Ovary (tissue), 3 donors: ENCODE measurements at regions not wholly inside any gene's neighbourhood (a gene's known extent, or its start where the extent isn't known, plus 50 kb on each side); places are given as distances from the start of the nearest gene placed in this dataset.

Source experiments
- CTCF ChIP-seq, 3 donors: fragments of 450-650 bp in 2 of 3; fragments of 200-600 bp in 1 of 3; IDR thresholded peaks; one replicate each; pipeline versions ENCODE4 v1.5.1 to v1.8.0; 2016 to 2022; ENCODE audit warnings: antibody characterized with exemption in 3 of 3, mild to moderate bottlenecking in 1 of 3
- EP300 ChIP-seq: sonication (generic); formaldehyde crosslinking; IDR thresholded peaks from one replicate; pipeline ENCODE4 v1.6.1; 2017; ENCODE audit warnings: antibody characterized with exemption
- POLR2A ChIP-seq: fragments of 450-650 bp; IDR thresholded peaks from one replicate; pipeline ENCODE4 v1.6.1; 2017; ENCODE audit warnings: antibody characterized with exemption, mild to moderate bottlenecking, moderate library complexity
- donor health status: DM: no; HTN: no; CAD: no.

DNA sequence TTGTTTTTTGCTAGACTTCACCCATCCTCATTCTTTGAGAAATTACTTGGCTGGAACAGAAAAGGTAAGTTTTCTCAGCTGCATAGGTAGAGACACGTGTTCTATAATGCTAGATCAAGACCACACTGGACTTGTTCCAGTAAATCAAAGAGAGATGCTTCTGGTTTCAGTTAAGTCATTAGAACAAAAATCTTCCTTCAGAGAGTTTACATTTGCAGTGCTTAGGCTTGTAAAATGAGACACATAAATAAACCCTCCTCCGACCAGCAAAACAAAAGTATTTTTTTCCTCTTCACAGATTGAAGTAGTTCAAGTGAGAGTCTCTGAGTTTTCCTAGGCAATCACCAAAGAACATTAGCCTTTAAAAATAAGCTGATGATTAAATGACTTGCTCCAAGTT lies 87.3 kb upstream of the PROK2 start:
- no peak for TF ChIP-seq CTCF (IDR thresholded peaks at IDR 0.05)
- no peak for TF ChIP-seq POLR2A
- TF ChIP-seq EP300, result no peak
